LNCaP clone FGC (cell line): ENCODE measurements at regions not wholly inside any gene's neighbourhood (a gene's known extent, or its start where the extent isn't known, plus 50 kb on each side); places are given as distances from the start of the nearest gene placed in this dataset.
"Not testable (repeated sequence)": the region's sequence is repeated elsewhere in the genome, so short reads cannot be mapped to it uniquely, and the experiment has no call there.

ENCODE experiments used
- DNase-seq: peaks from one replicate; pipeline ENCODE4 v3.0.0-alpha.2; 2011; ENCODE audit warnings: low read depth
- H3K4me3 ChIP-seq: 2 replicates; pipeline ENCODE4 v1.5.1; 2011; ENCODE audit warnings: mild to moderate bottlenecking, low read depth, low read length, control low read depth
- CTCF ChIP-seq: IDR thresholded peaks from 2 replicates; pipeline ENCODE4 v1.5.1; 2012; ENCODE audit warnings: mild to moderate bottlenecking; ENCODE audit not compliant: control insufficient read depth, insufficient read depth; ENCODE audit errors: extremely low read depth

DNA sequence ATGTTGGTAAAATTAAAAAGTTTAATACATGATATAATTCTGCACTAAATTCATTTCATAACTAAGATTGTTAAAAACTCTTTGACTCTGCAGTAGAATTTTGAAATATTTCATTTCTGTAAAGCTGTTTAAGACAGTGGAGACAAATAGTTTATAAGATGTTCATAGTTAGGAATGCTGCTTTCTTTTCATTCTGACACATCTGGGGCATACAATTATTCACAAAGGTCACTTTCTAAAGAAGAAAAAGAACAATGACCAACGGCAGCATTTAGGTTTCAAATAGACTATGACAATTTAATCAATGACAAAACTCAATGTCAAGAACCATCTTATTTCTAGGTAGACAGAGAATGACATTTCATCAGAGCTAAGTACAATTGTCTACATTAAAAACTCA is 1422.1 kb downstream of the PCDH9 start:
- no peak overlapping the region for H3K4me3 ChIP-seq
- no peak for DNase-seq
- TF ChIP-seq CTCF = no peak

- TF ChIP-seq CTCF = no peak
- H3K4me3 ChIP-seq = no peak overlapping the region
- no peak for DNase-seq
Measured at GRCh38 chr13:65803530-65804392, 1426.4 kb downstream of the PCDH9 start.

GRCh38 chr13:65789815-65790214 is 1440.3 kb downstream of the PCDH9 start:
- H3K4me3 ChIP-seq = no peak overlapping the region
- no peak for TF ChIP-seq CTCF
- DNase-seq = no peak

DNA sequence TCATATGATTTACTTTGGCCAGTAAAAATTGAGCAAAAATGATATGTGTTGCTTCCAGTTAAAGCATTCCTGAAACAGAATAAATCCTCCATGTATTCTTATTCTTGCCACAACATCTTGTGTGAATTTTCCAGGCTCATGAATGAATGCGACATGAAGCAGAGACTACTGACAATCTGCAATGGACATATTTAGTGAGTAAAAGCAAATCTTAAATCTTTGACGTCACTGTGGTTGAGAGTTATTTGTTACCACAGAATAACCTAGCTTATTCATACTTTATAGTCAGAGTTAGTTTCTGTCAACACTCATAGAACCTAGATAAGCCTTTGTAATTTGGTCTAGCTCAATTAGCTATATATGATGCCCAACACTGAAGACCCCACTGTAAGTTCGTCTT is 1443.1 kb downstream of the PCDH9 start:
- TF ChIP-seq CTCF = no peak
- no peak for DNase-seq
- no peak overlapping the region for H3K4me3 ChIP-seq

GRCh38 chr13:65784088-65784816 is 1445.9 kb downstream of the PCDH9 start:
- no peak for DNase-seq
- no peak overlapping the region for H3K4me3 ChIP-seq
- TF ChIP-seq CTCF = no peak

DNA sequence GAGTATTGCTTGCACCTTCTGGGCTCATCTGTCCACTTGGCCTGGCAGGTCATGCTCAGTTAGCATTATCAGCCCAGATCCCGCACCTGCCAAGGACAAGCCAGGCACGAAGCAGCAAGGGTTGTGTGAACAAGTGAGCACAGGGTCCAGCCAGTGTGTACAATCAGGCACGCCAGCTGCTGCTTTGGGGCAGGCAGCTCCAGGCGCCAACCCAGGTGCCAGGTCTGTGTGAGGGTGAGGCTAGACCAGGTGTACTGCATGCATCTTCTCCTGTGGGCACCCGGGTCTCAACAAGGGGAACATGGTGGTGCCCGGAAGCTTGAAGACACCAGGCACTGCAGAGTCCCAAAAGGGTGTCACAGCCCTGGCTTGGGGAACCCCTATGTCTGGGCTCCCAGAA is 1446.8 kb downstream of the PCDH9 start:
- no peak overlapping the region for H3K4me3 ChIP-seq
- no peak for DNase-seq
- TF ChIP-seq CTCF = no peak

- DNase-seq = not testable (repeated sequence)
Measured at GRCh38 chr13:65771704-65772313, 1458.3 kb downstream of the PCDH9 start.

More at GRCh38 chr13:65771704-65772313, 1458.3 kb downstream of the PCDH9 start:
- H3K4me3 ChIP-seq = not testable (repeated sequence)
